Subcutaneous abdominal adipose tissue (tissue), 5 donors: ENCODE measurements at regions not wholly inside any gene's neighbourhood (a gene's known extent, or its start where the extent isn't known, plus 50 kb on each side); places are given as distances from the start of the nearest gene placed in this dataset.

ENCODE experiments used
- H3K27ac ChIP-seq: one replicate; pipeline ENCODE4 v1.7.0; 2013; ENCODE audit warnings: low read depth, mild to moderate bottlenecking, inconsistent platforms, low read length, moderate library complexity
- H3K27me3 ChIP-seq, 5 donors: one replicate each; pipeline ENCODE4 v1.7.0; 2013; ENCODE audit warnings: low read length in 5 of 5, inconsistent platforms in 1 of 5; ENCODE audit not compliant: control insufficient read depth in 5 of 5, insufficient read depth in 4 of 5
- H3K36me3 ChIP-seq, 5 donors: one replicate each; pipeline ENCODE4 v1.7.0; 2013; ENCODE audit warnings: low read length in 5 of 5; ENCODE audit not compliant: control insufficient read depth in 5 of 5, insufficient read depth in 5 of 5
- H3K4me1 ChIP-seq, 5 donors: one replicate each; pipeline ENCODE4 v1.7.0; 2013; ENCODE audit warnings: low read length in 5 of 5, mild to moderate bottlenecking in 3 of 5, moderate library complexity in 1 of 5; ENCODE audit not compliant: control insufficient read depth in 5 of 5, insufficient read depth in 5 of 5
- H3K4me3 ChIP-seq, 5 donors: one replicate each; pipeline ENCODE4 v1.7.0; 2013; ENCODE audit warnings: low read length in 5 of 5, low read depth in 1 of 5
- H3K9ac ChIP-seq, 5 donors: one replicate each; pipeline ENCODE4 v1.7.0; 2013; ENCODE audit warnings: low read length in 5 of 5, mild to moderate bottlenecking in 4 of 5, moderate library complexity in 3 of 5
- H3K9me3 ChIP-seq, 5 donors: one replicate each; pipeline ENCODE4 v1.7.0; 2013; ENCODE audit warnings: low read length in 5 of 5; ENCODE audit not compliant: control insufficient read depth in 5 of 5
- donor health status: healthy.
- donor health status: healthy.
- donor health status: healthy.
- donor health status: healthy.
- donor health status: healthy.

- Histone ChIP-seq H3K4me3 (no peak overlapping the region), H3K4me1 (no peaks in the 10 kb centered on the region), H3K9ac (no peak overlapping the region), H3K36me3 (no peaks in the 10 kb centered on the region), H3K27me3 (no peaks in the 10 kb centered on the region), H3K27ac (no peak overlapping the region), H3K9me3 (no peaks in the 10 kb centered on the region)
Observed at GRCh38 chr3:81261996-81262395, 499.4 kb downstream of the GBE1 start.

- Histone ChIP-seq H3K9ac (no peak overlapping the region), H3K9me3 (no peaks in the 10 kb centered on the region), H3K4me1 (no peaks in the 10 kb centered on the region), H3K4me3 (no peak overlapping the region), H3K27ac (no peak overlapping the region), H3K36me3 (peaks cover 0 to 3% (median 0%) of the 10 kb centered on the region in 5 donors), H3K27me3 (no peaks in the 10 kb centered on the region)
Observed at GRCh38 chr3:81255463-81255862, 506.0 kb downstream of the GBE1 start.

GRCh38 chr3:81251096-81251495 lies 510.3 kb downstream of the GBE1 start:
- H3K36me3 ChIP-seq, result peaks cover 0 to 3% (median 0%) of the 10 kb centered on the region in 5 donors
- no peak overlapping the region for H3K27ac ChIP-seq
- H3K27me3 ChIP-seq, result no peaks in the 10 kb centered on the region
- H3K4me1 ChIP-seq, result no peaks in the 10 kb centered on the region
- no peak overlapping the region for H3K9ac ChIP-seq
- no peaks in the 10 kb centered on the region for H3K9me3 ChIP-seq
- H3K4me3 ChIP-seq, result no peak overlapping the region

- Histone ChIP-seq H3K27ac (no peak overlapping the region), H3K9ac (no peak overlapping the region), H3K27me3 (no peaks in the 10 kb centered on the region), H3K4me3 (no peak overlapping the region), H3K9me3 (no peaks in the 10 kb centered on the region), H3K36me3 (peaks cover 0 to 3% (median 0%) of the 10 kb centered on the region in 5 donors), H3K4me1 (peaks cover 0 to 13% (median 10%) of the 10 kb centered on the region in 5 donors)
Observed at GRCh38 chr3:81249540-81250029, 511.9 kb downstream of the GBE1 start.

GRCh38 chr3:81245501-81245900 lies 515.9 kb downstream of the GBE1 start:
- Histone ChIP-seq H3K4me3 (no peak overlapping the region), H3K27ac (peak overlapping the region; percentile 21), H3K36me3 (no peaks in the 10 kb centered on the region), H3K9me3 (no peaks in the 10 kb centered on the region), H3K27me3 (no peaks in the 10 kb centered on the region), H3K4me1 (peaks cover 0 to 13% (median 10%) of the 10 kb centered on the region in 5 donors), H3K9ac (peak overlapping the region in 2 of 5 donors; percentile 24 to 32)

- H3K27me3 ChIP-seq, result no peaks in the 10 kb centered on the region
- H3K9me3 ChIP-seq, result no peaks in the 10 kb centered on the region
- H3K9ac ChIP-seq, result peak overlapping the region in 2 of 5 donors; percentile 24 to 32
- peaks cover 0 to 13% (median 10%) of the 10 kb centered on the region in 5 donors for H3K4me1 ChIP-seq
- H3K27ac ChIP-seq, result peak overlapping the region; percentile 21
- no peak overlapping the region for H3K4me3 ChIP-seq
- no peaks in the 10 kb centered on the region for H3K36me3 ChIP-seq
Observed at GRCh38 chr3:81245043-81245442, 516.4 kb downstream of the GBE1 start.

- Histone ChIP-seq H3K27me3 (no peaks in the 10 kb centered on the region), H3K36me3 (no peaks in the 10 kb centered on the region), H3K4me1 (peaks cover 0 to 13% (median 10%) of the 10 kb centered on the region in 5 donors), H3K9me3 (no peaks in the 10 kb centered on the region), H3K9ac (no peak overlapping the region), H3K4me3 (no peak overlapping the region), H3K27ac (no peak overlapping the region)
Observed at GRCh38 chr3:81244231-81244630, 517.2 kb downstream of the GBE1 start.

GRCh38 chr3:81242871-81243270 lies 518.6 kb downstream of the GBE1 start:
- no peak overlapping the region for H3K4me3 ChIP-seq
- no peak overlapping the region for H3K27ac ChIP-seq
- no peaks in the 10 kb centered on the region for H3K9me3 ChIP-seq

GRCh38 chr3:81237181-81237580 lies 524.3 kb downstream of the GBE1 start:
- H3K36me3 ChIP-seq, result no peaks in the 10 kb centered on the region
- no peak overlapping the region for H3K27ac ChIP-seq
- H3K9me3 ChIP-seq, result no peaks in the 10 kb centered on the region
- no peaks in the 10 kb centered on the region for H3K27me3 ChIP-seq
- no peaks in the 10 kb centered on the region for H3K4me1 ChIP-seq
- H3K9ac ChIP-seq, result no peak overlapping the region
- H3K4me3 ChIP-seq, result no peak overlapping the region

More at GRCh38 chr3:81242871-81243270, 518.6 kb downstream of the GBE1 start:
- Histone ChIP-seq H3K36me3 (no peaks in the 10 kb centered on the region), H3K27me3 (no peaks in the 10 kb centered on the region), H3K4me1 (peaks cover 0 to 13% (median 10%) of the 10 kb centered on the region in 5 donors), H3K9ac (no peak overlapping the region)

GRCh38 chr3:81218023-81218422 lies 543.4 kb downstream of the GBE1 start:
- H3K4me3 ChIP-seq, result no peak overlapping the region
- H3K4me1 ChIP-seq, result no peaks in the 10 kb centered on the region
- no peak overlapping the region for H3K9ac ChIP-seq
- H3K36me3 ChIP-seq, result no peaks in the 10 kb centered on the region
- H3K9me3 ChIP-seq, result no peaks in the 10 kb centered on the region
- no peaks in the 10 kb centered on the region for H3K27me3 ChIP-seq
- no peak overlapping the region for H3K27ac ChIP-seq
